ENCODE measurements at regions not wholly inside any gene's neighbourhood (a gene's known extent, or its start where the extent isn't known, plus 50 kb on each side); places are given as distances from the start of the nearest gene placed in this dataset.

GRCh38 chr1:87980494-87980893, 651.8 kb downstream of the LMO4 start:
- TF ChIP-seq CTCF (IDR thresholded peaks at IDR 0.05; ENCODE audit: insufficient read depth in 1 of 2, low read depth in 1 of 2, low read length in 1 of 2, severe bottlenecking in 1 of 2, unreplicated experiment in 1 of 2): no peak
- Histone ChIP-seq H3K9me3 (no peaks in the 10 kb centered on the region), H3K27me3 (replicated peaks; ENCODE audit: control insufficient read depth, insufficient read depth, low read length) (no peaks in the 10 kb centered on the region), H3K36me3 (ENCODE audit: control insufficient read depth, insufficient read depth, low read length) (no peaks in the 10 kb centered on the region), H3K4me3 (ENCODE audit: low read depth, low read length) (no peak overlapping the region), H3K4me1 (no peaks in the 10 kb centered on the region)
- Mint-ChIP-seq H3K27ac (ENCODE audit: unreplicated experiment) (no peak overlapping the region), H3K27me3 (ENCODE audit: insufficient read depth, unreplicated experiment) (no peaks in the 10 kb centered on the region), H3K4me3 (ENCODE audit: unreplicated experiment) (no peak overlapping the region), H3K4me1 (ENCODE audit: low read depth, unreplicated experiment) (no peaks in the 10 kb centered on the region), H3K36me3 (ENCODE audit: insufficient read depth, unreplicated experiment) (no peaks in the 10 kb centered on the region), H3K9me3 (ENCODE audit: unreplicated experiment) (no peaks in the 10 kb centered on the region)
- CTCF ChIA-PET: no interaction called here
- intact Hi-C loops (cut with micrococcal nuclease; ENCODE audit: unreplicated experiment): no loop called here
- DNase-seq: no peak
- POLR2A ChIA-PET: no interaction called here
- BruUV-seq (replicated peaks): no TSS peak

DNA sequence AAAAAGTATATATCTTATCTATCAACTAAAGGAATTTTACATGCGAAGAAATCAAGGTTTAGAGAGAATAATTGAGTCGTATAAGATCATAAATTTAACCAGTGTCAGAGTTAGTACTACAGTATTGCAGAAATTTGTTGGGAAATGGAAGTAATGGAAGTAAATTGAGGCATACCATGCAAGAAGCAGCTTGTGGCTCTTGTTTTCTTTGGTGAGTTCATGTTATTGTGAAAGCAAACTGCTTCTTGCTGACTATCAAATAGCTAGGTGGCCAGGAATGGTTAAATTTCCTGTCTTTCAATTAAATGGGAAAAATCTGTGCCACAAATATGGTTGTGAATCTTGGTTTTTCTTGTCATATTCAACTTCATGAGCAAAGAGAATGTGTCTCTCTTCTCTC, 652.7 kb downstream of the LMO4 start:
- no peaks in the 10 kb centered on the region for H3K9me3 ChIP-seq
- TF ChIP-seq CTCF (IDR thresholded peaks at IDR 0.05; ENCODE audit: insufficient read depth in 1 of 2, low read depth in 1 of 2, low read length in 1 of 2, severe bottlenecking in 1 of 2, unreplicated experiment in 1 of 2): no peak
- ChIA-PET POLR2A (no interaction called here), CTCF (interaction anchor here (0.7 kb wide), 1 partner anchor 20 kb away, joined by 3 read pairs; no protein-coding TSS in a partner anchor)
- intact Hi-C loops (cut with micrococcal nuclease; ENCODE audit: unreplicated experiment): no loop called here
- Mint-ChIP-seq H3K9me3 (ENCODE audit: unreplicated experiment) (no peaks in the 10 kb centered on the region), H3K36me3 (ENCODE audit: insufficient read depth, unreplicated experiment) (no peaks in the 10 kb centered on the region), H3K4me1 (ENCODE audit: low read depth, unreplicated experiment) (no peaks in the 10 kb centered on the region), H3K4me3 (ENCODE audit: unreplicated experiment) (no peak overlapping the region), H3K27me3 (ENCODE audit: insufficient read depth, unreplicated experiment) (no peaks in the 10 kb centered on the region), H3K27ac (ENCODE audit: unreplicated experiment) (no peak overlapping the region)
- no peak overlapping the region for H3K4me3 ChIP-seq (ENCODE audit: low read depth, low read length)
- BruUV-seq (replicated peaks): no TSS peak
- no peaks in the 10 kb centered on the region for H3K4me1 ChIP-seq
- no peak for DNase-seq
- no peaks in the 10 kb centered on the region for H3K27me3 ChIP-seq (replicated peaks; ENCODE audit: control insufficient read depth, insufficient read depth, low read length)
- no peaks in the 10 kb centered on the region for H3K36me3 ChIP-seq (ENCODE audit: control insufficient read depth, insufficient read depth, low read length)

DNA sequence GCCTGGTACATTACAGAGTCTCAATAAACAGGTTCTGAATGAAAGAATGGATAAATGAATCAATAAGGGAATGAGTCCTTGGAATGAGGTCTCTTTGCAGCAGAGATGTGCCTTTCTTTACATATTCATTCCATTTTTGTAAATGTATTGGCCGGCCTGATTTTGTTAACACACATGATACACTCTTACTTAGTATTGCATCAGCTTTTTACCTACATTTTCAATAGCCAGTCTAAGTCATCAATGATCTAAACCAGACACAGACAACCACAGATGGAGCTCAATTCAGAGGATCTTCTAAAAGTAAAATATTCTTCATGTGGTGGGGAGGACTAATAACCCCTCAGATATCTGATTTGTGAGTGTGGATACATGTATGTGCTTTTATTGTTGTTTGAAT, 653.1 kb downstream of the LMO4 start:
- H3K4me3 ChIP-seq (ENCODE audit: low read depth, low read length): no peak overlapping the region
- no peaks in the 10 kb centered on the region for H3K27me3 ChIP-seq (replicated peaks; ENCODE audit: control insufficient read depth, insufficient read depth, low read length)
- H3K36me3 ChIP-seq (ENCODE audit: control insufficient read depth, insufficient read depth, low read length): no peaks in the 10 kb centered on the region
- no peak for TF ChIP-seq CTCF (IDR thresholded peaks at IDR 0.05; ENCODE audit: insufficient read depth in 1 of 2, low read depth in 1 of 2, low read length in 1 of 2, severe bottlenecking in 1 of 2, unreplicated experiment in 1 of 2)
- no peaks in the 10 kb centered on the region for H3K4me1 ChIP-seq
- DNase-seq: no peak
- H3K4me1 Mint-ChIP-seq (ENCODE audit: low read depth, unreplicated experiment): no peaks in the 10 kb centered on the region
- BruUV-seq (replicated peaks): no TSS peak
- ChIA-PET CTCF (interaction anchor here (0.7 kb wide), 1 partner anchor 20 kb away, joined by 3 read pairs; no protein-coding TSS in a partner anchor), POLR2A (no interaction called here)
- no peaks in the 10 kb centered on the region for H3K36me3 Mint-ChIP-seq (ENCODE audit: insufficient read depth, unreplicated experiment)
- intact Hi-C loops (cut with micrococcal nuclease; ENCODE audit: unreplicated experiment): no loop called here
- no peak overlapping the region for H3K27ac Mint-ChIP-seq (ENCODE audit: unreplicated experiment)
- no peaks in the 10 kb centered on the region for H3K9me3 Mint-ChIP-seq (ENCODE audit: unreplicated experiment)
- H3K27me3 Mint-ChIP-seq (ENCODE audit: insufficient read depth, unreplicated experiment): no peaks in the 10 kb centered on the region
- H3K9me3 ChIP-seq: no peaks in the 10 kb centered on the region
- H3K4me3 Mint-ChIP-seq (ENCODE audit: unreplicated experiment): no peak overlapping the region

Measured in Caco-2 (cell line).